ENCODE measurements at regions not wholly inside any gene's neighbourhood (a gene's known extent, or its start where the extent isn't known, plus 50 kb on each side); places are given as distances from the start of the nearest gene placed in this dataset.

DNA sequence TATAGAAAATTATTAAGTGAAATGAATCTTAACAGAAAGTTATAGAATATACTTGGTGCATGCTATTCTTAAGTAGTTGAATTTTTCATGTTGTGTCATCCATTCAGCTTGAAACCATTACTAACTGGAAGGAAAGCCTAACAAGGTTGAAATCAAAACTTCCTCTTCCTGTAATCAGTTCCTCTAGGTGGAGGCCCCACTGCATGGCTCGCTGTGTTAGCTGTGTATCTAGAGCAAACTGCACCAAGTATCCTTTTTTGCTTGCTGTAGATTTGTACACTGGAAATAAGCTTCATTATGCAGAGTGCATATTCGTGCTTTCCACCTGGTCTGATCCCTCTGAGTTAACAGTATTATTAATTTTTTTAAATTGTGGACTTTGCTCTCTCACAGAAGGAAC is 1146.1 kb downstream of the EFNB2 start:
- TF ChIP-seq CTCF (IDR thresholded peaks at IDR 0.05; ENCODE audit: borderline replicate concordance, extremely low read depth, low read length, poor library complexity, severe bottlenecking) (no peak), EZH2 (IDR thresholded peaks at IDR 0.05; ENCODE audit: borderline replicate concordance, low read depth, low read length, severe bottlenecking) (no peak)
